GM19395 (cell line): ENCODE measurements at regions not wholly inside any gene's neighbourhood (a gene's known extent, or its start where the extent isn't known, plus 50 kb on each side); places are given as distances from the start of the nearest gene placed in this dataset.
"Not testable (repeated sequence)": the region's sequence is repeated elsewhere in the genome, so short reads cannot be mapped to it uniquely, and the experiment has no call there.

Experiments used
- ATAC-seq: cut with Tn5 transposase; IDR thresholded peaks from one replicate; pipeline ENCODE4 v1.9.1; 2021; ENCODE audit warnings: mild to moderate bottlenecking, moderate library complexity; ENCODE audit not compliant: unreplicated experiment

GRCh38 chr10:22825841-22826240, 102.0 kb upstream of the ARMC3 start:
- ATAC-seq: no peak

- ATAC-seq: no peak
These were observed 102.9 kb upstream of the ARMC3 start for GRCh38 chr10:22824984-22825383.

- no peak for ATAC-seq
These were observed 103.3 kb upstream of the ARMC3 start for GRCh38 chr10:22824520-22824919.

GRCh38 chr10:22823109-22823508, 104.7 kb upstream of the ARMC3 start:
- no peak for ATAC-seq

- not testable (repeated sequence) for ATAC-seq
These were observed 105.9 kb upstream of the ARMC3 start for GRCh38 chr10:22821921-22822320.

- no peak for ATAC-seq
These were observed 106.4 kb upstream of the ARMC3 start for GRCh38 chr10:22821501-22821900.

- ATAC-seq: peak; percentile 60
These were observed 101.9 kb upstream of the PIP4K2A start for GRCh38 chr10:22816298-22816653.

- no peak for ATAC-seq
These were observed 96.5 kb upstream of the PIP4K2A start for GRCh38 chr10:22810643-22811465.

GRCh38 chr10:22807238-22807637, 92.9 kb upstream of the PIP4K2A start:
- ATAC-seq: no peak

- ATAC-seq: no peak
These were observed 90.9 kb upstream of the PIP4K2A start for GRCh38 chr10:22805304-22805703.

GRCh38 chr10:22803261-22803885, 89.0 kb upstream of the PIP4K2A start:
- ATAC-seq: no peak

GRCh38 chr10:22801785-22802184, 87.4 kb upstream of the PIP4K2A start:
- ATAC-seq: no peak

GRCh38 chr10:22797796-22798195, 83.4 kb upstream of the PIP4K2A start:
- ATAC-seq: not testable (repeated sequence)

- no peak for ATAC-seq
These were observed 81.2 kb upstream of the PIP4K2A start for GRCh38 chr10:22795546-22795945.

GRCh38 chr10:22792161-22792560, 77.8 kb upstream of the PIP4K2A start:
- ATAC-seq: no peak

- ATAC-seq: no peak
These were observed 77.3 kb upstream of the PIP4K2A start for GRCh38 chr10:22791665-22792064.

- no peak for ATAC-seq
These were observed 70.3 kb upstream of the PIP4K2A start for GRCh38 chr10:22784668-22785067.

- no peak for ATAC-seq
These were observed 69.4 kb upstream of the PIP4K2A start for GRCh38 chr10:22783807-22784206.

- no peak for ATAC-seq
These were observed 66.1 kb upstream of the PIP4K2A start for GRCh38 chr10:22780474-22780885.

GRCh38 chr10:22779331-22780019, 65.1 kb upstream of the PIP4K2A start:
- no peak for ATAC-seq

GRCh38 chr10:22774102-22774501, 59.7 kb upstream of the PIP4K2A start:
- ATAC-seq: no peak

- ATAC-seq: not testable (repeated sequence)
These were observed 57.3 kb upstream of the PIP4K2A start for GRCh38 chr10:22771631-22772030.
